ENCODE measurements at regions not wholly inside any gene's neighbourhood (a gene's known extent, or its start where the extent isn't known, plus 50 kb on each side); places are given as distances from the start of the nearest gene placed in this dataset.
A peak's percentile ranks its signal among the peaks of the same experiment; 100 is the strongest.
"Not testable (repeated sequence)": the region's sequence is repeated elsewhere in the genome, so short reads cannot be mapped to it uniquely, and the experiment has no call there.

DNA sequence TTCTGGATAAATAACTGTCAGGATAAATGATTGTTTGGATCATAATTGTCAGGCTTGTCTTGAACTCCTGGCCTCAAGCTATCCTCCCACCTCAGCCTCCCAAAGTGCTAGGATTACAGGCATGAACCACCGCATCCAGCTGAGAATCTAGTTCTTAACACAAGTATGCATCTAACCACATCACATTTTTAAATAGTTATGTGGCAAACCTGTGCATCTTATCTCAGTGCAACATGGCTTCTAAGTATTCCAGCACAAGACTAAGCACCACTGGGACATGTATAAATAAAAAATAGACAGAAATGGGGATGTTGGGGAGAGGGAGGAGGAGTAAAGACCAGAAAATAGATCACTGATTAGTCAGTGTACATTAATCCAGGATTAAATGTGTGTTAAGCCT is 74.7 kb upstream of the TBL1X start:
- no peak for DNase-seq

DNA sequence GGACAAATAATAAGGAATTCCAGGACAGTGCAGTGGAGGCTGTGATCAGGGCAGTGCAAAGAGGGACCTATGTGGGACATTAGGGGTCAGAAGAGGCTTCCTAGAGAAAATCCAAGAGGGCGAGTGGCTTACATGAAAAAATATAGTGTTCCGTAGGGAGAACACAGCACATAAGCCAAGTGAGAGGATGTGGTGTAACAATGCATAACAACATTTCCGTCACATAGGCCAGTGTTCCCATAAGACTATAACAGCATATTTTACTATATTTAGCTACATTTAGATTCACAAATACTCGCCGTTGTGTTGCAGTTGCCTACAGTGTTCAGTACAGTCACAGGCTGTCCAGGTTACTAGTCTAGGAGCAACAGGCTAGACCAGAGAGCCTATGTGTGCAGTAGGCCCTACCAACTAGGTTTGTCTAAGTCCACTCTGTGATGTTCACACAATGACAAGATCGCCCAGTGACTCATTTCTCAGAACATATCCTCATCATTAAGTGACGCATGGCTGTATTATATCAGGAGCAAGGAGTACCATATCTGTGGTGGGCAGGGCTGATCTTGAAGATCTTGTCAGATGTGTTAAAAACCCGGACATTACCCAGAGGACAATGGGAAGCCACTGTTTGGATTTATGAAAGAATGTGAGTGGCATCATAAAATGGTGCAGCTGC is 74.0 kb upstream of the TBL1X start:
- no peak for DNase-seq

DNA sequence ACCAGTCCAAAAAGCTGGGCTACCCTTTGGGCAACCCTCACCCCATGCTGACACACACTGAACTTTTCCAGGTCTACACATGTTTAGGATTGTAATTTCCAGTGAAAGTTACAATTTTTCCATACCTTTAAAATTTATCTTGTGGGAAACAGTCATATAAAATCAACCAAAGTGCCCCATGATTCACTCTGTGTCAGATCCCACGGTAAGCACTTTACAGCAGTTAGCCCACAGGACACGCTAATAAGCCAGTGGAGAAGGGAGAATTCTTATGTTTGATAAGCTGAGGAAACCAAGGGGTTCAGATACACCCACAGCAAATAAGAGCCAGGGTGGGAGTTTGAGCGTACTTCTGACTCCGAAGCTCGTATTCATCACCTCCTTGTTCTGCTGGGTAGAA is 72.4 kb upstream of the TBL1X start:
- DNase-seq, result no peak

DNA sequence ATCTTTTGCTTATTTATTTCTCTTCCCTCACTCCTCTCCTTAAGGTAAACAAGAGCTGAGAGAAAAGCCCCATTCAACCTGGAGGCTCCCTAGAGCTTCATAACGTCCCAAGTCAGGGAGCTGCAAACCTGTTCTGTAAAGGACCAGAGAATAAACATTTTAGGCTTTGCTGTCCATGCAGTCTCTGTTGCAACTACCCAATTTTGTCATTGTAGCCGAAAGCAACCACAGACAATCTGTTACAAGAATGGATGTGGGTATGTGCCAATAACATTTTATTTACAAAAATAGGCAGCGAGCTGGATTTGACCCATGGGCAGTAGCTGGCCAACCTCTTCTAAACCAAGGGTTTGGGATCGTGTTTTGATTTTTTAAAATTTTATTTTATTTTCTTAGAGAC is 71.3 kb upstream of the TBL1X start:
- DNase-seq, result no peak

DNA sequence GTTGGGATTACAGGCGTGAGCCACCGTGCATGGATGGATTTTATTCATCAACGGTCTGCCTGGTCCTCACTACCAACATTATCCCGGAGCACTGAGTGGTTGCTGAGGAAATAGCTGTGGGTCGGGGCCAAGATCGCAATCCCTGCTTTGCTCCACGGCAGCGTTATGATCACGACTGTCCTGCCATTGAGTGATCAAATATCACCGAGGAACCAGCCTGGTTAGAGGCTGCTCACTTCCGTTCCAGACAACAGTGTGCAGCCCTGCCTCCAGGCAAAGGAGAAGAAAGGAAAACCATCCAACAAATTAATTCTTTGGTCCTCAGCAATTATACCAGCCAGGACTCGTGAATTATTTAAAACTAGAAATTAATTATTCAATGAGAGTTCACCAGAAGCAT is 70.6 kb upstream of the TBL1X start:
- no peak for DNase-seq

DNA sequence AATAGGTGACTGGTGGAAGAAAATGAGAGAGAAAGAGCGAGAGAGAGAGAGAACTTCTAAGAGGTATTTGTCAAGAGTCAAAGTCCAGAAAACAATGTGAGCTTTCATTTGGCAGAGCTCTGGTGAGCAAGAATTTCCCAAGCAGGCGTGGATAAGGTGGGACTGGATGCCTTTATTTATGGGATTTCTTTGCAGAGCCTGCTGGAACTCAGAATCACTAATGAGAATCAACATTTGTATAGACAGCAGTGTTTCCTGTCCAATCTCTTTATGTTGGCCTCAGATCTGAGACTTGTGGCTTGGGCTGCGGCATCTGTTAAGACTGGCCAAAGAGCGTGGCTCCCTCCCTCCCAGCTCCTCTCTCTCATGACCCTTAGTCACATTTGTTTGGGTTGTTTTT is 67.9 kb upstream of the TBL1X start:
- DNase-seq, result no peak

DNA sequence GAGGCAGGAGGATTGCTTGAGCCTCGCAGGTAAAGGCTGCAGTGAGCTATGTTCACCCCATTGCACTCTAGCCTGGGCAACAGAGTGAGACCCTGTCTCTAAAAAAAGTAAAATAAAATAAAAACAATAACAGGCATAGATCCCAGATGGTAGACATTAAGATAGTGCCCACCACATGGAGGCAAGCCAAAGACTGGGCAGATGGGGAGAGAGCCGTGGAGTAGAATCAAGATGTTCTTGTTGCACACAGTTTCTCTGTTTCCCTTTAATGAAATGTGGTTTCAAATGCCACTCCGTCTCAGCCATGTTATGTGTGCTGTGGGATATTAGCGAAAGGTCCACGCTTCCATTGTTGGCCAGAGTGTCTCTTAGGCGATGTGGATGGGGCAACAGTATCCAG is 63.8 kb upstream of the TBL1X start:
- no peak for DNase-seq

DNA sequence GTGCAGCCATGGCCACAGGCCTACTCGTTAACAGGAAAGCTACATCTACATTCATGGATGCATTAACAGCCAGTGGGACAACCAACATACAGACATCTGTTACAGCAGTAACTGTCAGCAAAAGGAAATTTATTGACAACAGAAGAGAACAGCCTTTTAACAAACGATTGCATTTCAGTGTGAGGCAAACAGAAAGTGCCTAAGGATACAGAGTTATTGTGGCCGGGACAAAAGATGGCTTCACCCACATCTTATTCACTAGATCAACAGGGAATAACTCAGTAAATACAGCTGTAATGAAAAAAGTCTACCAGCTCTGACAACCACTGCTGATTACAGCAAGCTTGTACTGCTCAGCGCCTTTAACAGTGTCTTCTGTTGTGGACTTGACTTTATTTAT is 61.5 kb upstream of the TBL1X start:
- no peak for DNase-seq

DNA sequence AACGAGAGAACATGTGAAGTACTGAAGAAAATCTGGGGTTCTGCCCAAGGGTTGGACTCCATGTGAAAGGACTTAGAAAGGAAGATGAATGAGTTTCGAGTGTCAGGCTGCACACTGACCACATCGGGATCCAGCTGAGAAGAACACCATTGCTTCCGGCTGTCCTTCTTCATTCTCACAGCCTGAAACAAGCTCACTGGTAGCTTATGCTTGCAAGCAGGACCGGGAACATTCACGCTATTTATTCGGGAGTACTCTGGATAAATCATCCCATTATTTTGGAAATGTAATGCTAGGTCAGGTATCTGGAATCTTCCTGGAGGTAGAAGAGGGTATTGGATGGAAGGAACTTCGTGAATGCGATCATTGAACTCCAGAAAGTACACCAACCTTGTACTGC is 59.2 kb upstream of the TBL1X start:
- peak; percentile 14 for DNase-seq

DNA sequence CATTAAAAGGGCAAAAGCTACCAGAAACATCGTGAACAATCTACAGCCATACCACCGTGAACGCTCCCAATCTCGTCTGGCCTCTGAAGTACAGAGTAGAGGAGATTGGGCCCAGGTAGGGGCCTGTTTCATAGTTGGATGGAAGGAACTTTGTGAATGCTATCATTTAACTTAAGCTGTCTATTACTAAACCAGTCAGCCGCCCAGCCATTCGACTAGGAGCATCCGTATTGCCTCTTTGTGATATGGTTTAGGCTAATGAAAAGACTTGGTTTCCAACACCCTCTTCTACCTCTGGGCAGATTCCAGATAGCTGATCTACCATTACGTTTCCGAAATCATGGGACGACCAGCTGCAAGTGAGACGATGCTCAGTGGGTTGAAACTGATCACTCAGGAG is 54.0 kb upstream of the TBL1X start:
- not testable (repeated sequence) for DNase-seq

DNA sequence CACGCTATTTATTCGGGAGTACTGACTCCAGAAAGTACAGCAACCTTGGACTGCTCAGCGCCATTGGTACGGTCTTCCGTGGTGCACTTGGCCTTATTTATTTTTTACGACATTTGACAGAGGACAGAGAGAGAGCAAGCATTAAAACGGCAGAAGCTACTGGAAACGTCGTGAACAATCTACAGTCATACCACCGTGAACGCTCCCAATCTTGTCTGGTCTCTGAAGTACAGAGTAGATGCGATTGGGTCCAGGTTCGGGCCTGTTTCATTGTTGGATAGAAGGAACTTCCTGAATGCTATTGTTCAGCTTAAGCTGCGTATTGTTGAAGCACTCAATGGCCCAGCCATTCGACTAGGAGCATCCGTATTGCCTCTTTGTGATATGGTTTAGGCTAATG is 53.2 kb upstream of the TBL1X start:
- DNase-seq, result not testable (repeated sequence)

DNA sequence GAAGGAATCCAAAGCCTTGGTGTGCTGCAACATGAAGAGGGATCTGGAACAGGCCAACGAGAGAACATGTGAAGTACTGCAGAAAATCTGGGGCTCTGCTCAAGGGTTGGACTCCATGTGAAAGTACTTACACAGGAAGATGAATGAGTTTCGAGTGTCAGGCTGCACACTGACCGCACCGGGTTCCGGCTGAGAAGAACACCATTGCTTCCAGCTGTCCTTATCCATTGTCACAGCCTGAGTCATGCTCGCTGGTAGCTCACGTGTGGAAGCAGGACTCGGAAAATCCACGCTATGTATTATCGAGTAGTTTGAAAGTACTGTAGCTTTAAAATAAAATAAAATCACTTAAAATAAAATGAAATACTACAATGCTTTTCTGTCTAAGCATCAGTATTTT is 50.4 kb upstream of the TBL1X start:
- no peak for DNase-seq

Measured in activated CD4-positive, alpha-beta T cell treated with anti-CD3 and anti-CD28 coated beads, Interleukin-10, Interleukin-2, amounts not matched to agents 100 ng/mL and 50 ng/mL, durations not matched to agents 16 hours and 8 hours (primary cell).